ENCODE measurements at regions not wholly inside any gene's neighbourhood (a gene's known extent, or its start where the extent isn't known, plus 50 kb on each side); places are given as distances from the start of the nearest gene placed in this dataset.

GRCh38 chr9:99352826-99353225 lies 130.7 kb downstream of the SEC61B start:
- DNase-seq = no peak
- H3K27ac ChIP-seq = no peak overlapping the region
- no peak overlapping the region for H3K4me3 ChIP-seq
- WGBS, 3 donors = 22 to 36% (median 25%) methylated on average over 4 of the region's 4 CpGs
- H3K9me3 ChIP-seq = no peaks in the 10 kb centered on the region
- no peaks in the 10 kb centered on the region for H3K27me3 ChIP-seq
- H3K4me1 ChIP-seq (ENCODE audit: insufficient read depth) = no peaks in the 10 kb centered on the region
- intact Hi-C loops (cut with DNase I) = no loop called here
- no peaks in the 10 kb centered on the region for H3K36me3 ChIP-seq
- no peak for TF ChIP-seq POLR2A (IDR thresholded peaks at IDR 0.05)

- Histone ChIP-seq H3K9me3 (no peaks in the 10 kb centered on the region), H3K27me3 (no peaks in the 10 kb centered on the region), H3K4me3 (no peak overlapping the region), H3K27ac (no peak overlapping the region), H3K4me1 (ENCODE audit: insufficient read depth) (no peaks in the 10 kb centered on the region), H3K36me3 (no peaks in the 10 kb centered on the region)
- WGBS, 3 donors = 60 to 74% (median 65%) methylated on average over 5 of the region's 5 CpGs
- intact Hi-C loops (cut with DNase I) = no loop called here
- TF ChIP-seq CTCF (IDR thresholded peaks at IDR 0.05) (no peak), EP300 (IDR thresholded peaks at IDR 0.05) (no peak), POLR2A (IDR thresholded peaks at IDR 0.05) (no peak)
- DNase-seq = no peak
These were observed 131.3 kb downstream of the SEC61B start for GRCh38 chr9:99353408-99353807.

GRCh38 chr9:99354104-99354503 lies 132.0 kb downstream of the SEC61B start:
- H3K4me1 ChIP-seq (ENCODE audit: insufficient read depth) = no peaks in the 10 kb centered on the region
- H3K36me3 ChIP-seq = no peaks in the 10 kb centered on the region
- intact Hi-C loops (cut with DNase I) = no loop called here
- 89 to 98% (median 95%) methylated on average over 1 of the region's 1 CpG for WGBS, 3 donors
- H3K27me3 ChIP-seq = no peaks in the 10 kb centered on the region
- H3K9me3 ChIP-seq = no peaks in the 10 kb centered on the region
- H3K27ac ChIP-seq = no peak overlapping the region
- no peak for TF ChIP-seq EP300 (IDR thresholded peaks at IDR 0.05)
- TF ChIP-seq POLR2A (IDR thresholded peaks at IDR 0.05) = no peak
- TF ChIP-seq CTCF (IDR thresholded peaks at IDR 0.05) = no peak
- H3K4me3 ChIP-seq = no peak overlapping the region
- no peak for DNase-seq

- H3K27me3 ChIP-seq = no peaks in the 10 kb centered on the region
- H3K36me3 ChIP-seq = no peaks in the 10 kb centered on the region
- TF ChIP-seq CTCF (IDR thresholded peaks at IDR 0.05) = no peak
- no peak for TF ChIP-seq EP300 (IDR thresholded peaks at IDR 0.05)
- TF ChIP-seq POLR2A (IDR thresholded peaks at IDR 0.05) = no peak
- no peak overlapping the region for H3K4me3 ChIP-seq
- intact Hi-C loops (cut with DNase I) = no loop called here
- H3K4me1 ChIP-seq (ENCODE audit: insufficient read depth) = no peaks in the 10 kb centered on the region
- no peak overlapping the region for H3K27ac ChIP-seq
- no peak for DNase-seq
- 56 to 75% (median 75%) methylated on average over 5 of the region's 5 CpGs for WGBS, 3 donors
- no peaks in the 10 kb centered on the region for H3K9me3 ChIP-seq
These were observed 134.5 kb downstream of the SEC61B start for GRCh38 chr9:99356512-99356971.

GRCh38 chr9:99357575-99357974 lies 135.5 kb downstream of the SEC61B start:
- H3K36me3 ChIP-seq = no peaks in the 10 kb centered on the region
- no peaks in the 10 kb centered on the region for H3K27me3 ChIP-seq
- H3K4me1 ChIP-seq (ENCODE audit: insufficient read depth) = no peaks in the 10 kb centered on the region
- WGBS, 3 donors = 54 to 60% (median 58%) methylated on average over 6 of the region's 6 CpGs
- no peak for DNase-seq
- no peaks in the 10 kb centered on the region for H3K9me3 ChIP-seq
- intact Hi-C loops (cut with DNase I) = no loop called here
- H3K4me3 ChIP-seq = no peak overlapping the region
- H3K27ac ChIP-seq = no peak overlapping the region
- TF ChIP-seq POLR2A (IDR thresholded peaks at IDR 0.05) (no peak), EP300 (IDR thresholded peaks at IDR 0.05) (no peak), CTCF (IDR thresholded peaks at IDR 0.05) (no peak)
